Ectodermal cell (in vitro differentiated cells): ENCODE measurements at regions not wholly inside any gene's neighbourhood (a gene's known extent, or its start where the extent isn't known, plus 50 kb on each side); places are given as distances from the start of the nearest gene placed in this dataset.
"Not testable (repeated sequence)": the region's sequence is repeated elsewhere in the genome, so short reads cannot be mapped to it uniquely, and the experiment has no call there.

Source experiments
- H3K27ac ChIP-seq: 2 replicates; pipeline ENCODE4 v1.7.0; 2013; ENCODE audit warnings: mild to moderate bottlenecking, low read depth, low read length; ENCODE audit not compliant: insufficient read depth, poor library complexity, severe bottlenecking
- H3K27me3 ChIP-seq: 2 replicates; pipeline ENCODE4 v1.7.0; 2013; ENCODE audit warnings: mild to moderate bottlenecking, low read length; ENCODE audit not compliant: insufficient read depth, control insufficient read depth, poor library complexity, severe bottlenecking
- H3K36me3 ChIP-seq: one replicate; pipeline ENCODE4 v1.7.0; 2013; ENCODE audit warnings: low read length; ENCODE audit not compliant: control insufficient read depth, insufficient read depth
- H3K4me1 ChIP-seq: one replicate; pipeline ENCODE4 v1.7.0; 2013; ENCODE audit warnings: low read length; ENCODE audit not compliant: control insufficient read depth, insufficient read depth
- H3K4me3 ChIP-seq: 2 replicates; pipeline ENCODE4 v1.7.0; 2013; ENCODE audit warnings: low read depth, low read length, control low read depth; ENCODE audit not compliant: insufficient read depth
- H3K9me3 ChIP-seq: 2 replicates; pipeline ENCODE4 v1.7.0; 2013; ENCODE audit warnings: mild to moderate bottlenecking, low read length, moderate library complexity; ENCODE audit not compliant: control insufficient read depth
- WGBS, 2 experiments: methylation state at CpG; one replicate each; pipeline ENCODE4 v1.1.7; 2013; ENCODE audit warnings: missing lambda C conversion rate in 2 of 2; 5-methylcytosine and 5-hydroxymethylcytosine counted together

DNA sequence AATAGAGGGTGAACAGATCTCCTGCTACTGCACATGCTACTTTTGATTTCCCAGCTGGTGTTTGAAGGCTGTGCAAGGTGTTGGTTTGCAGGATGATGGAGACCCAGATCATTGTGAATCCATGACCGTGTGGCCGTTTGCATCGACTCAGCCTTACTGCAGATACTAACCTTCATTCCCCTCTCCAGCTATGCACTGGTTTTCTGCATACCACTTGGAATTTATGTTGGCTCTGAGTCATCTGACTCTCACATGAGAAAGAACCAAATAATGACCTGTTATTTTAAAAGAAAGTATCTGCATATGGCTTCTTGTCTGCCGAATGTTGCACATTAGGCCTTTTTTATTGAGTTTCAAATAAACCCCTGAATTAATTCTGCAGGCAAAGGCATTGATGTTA, 221.7 kb upstream of the PRKX start:
- H3K36me3 ChIP-seq, H3K4me3 ChIP-seq, H3K27ac ChIP-seq, H3K4me1 ChIP-seq, H3K27me3 ChIP-seq, H3K9me3 ChIP-seq: not testable (repeated sequence)
- WGBS, 2 experiments: no CpG with 5 or more reads among the region's 4 CpGs

DNA sequence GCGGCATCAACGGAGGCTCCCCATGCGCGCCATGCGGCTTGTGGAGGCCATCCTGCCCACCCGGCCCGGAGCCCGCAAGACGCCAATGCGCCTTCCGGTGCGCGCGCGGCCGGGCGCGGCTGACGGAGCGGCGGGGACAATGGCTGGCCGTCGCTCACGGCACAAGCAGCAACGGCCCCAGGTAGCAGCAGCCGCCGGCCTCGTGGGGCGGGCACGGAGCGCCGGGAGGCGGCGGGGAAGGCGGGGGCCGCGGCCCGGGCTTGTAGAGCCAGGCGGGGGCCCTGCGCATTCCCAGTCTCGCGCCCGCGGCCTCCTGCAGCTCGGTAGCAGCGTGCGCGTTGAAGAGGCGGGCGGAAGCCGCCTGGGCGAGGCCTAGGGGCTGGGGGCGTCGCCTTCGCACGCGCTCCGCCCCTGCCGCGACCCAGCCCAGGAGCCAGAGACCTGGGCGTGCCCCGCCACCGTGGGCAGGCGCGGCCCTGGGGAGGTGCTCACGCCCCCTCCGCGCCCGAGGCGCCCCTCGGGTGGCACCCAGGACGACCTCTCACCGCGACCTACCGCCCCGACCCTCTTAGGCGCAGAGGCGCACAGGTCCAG, 207.1 kb upstream of the PRKX start:
- no CpG with 5 or more reads among the region's 78 CpGs for WGBS, 2 experiments
- not testable (repeated sequence) for H3K27ac ChIP-seq, H3K9me3 ChIP-seq, H3K36me3 ChIP-seq, H3K4me1 ChIP-seq, H3K4me3 ChIP-seq, H3K27me3 ChIP-seq

DNA sequence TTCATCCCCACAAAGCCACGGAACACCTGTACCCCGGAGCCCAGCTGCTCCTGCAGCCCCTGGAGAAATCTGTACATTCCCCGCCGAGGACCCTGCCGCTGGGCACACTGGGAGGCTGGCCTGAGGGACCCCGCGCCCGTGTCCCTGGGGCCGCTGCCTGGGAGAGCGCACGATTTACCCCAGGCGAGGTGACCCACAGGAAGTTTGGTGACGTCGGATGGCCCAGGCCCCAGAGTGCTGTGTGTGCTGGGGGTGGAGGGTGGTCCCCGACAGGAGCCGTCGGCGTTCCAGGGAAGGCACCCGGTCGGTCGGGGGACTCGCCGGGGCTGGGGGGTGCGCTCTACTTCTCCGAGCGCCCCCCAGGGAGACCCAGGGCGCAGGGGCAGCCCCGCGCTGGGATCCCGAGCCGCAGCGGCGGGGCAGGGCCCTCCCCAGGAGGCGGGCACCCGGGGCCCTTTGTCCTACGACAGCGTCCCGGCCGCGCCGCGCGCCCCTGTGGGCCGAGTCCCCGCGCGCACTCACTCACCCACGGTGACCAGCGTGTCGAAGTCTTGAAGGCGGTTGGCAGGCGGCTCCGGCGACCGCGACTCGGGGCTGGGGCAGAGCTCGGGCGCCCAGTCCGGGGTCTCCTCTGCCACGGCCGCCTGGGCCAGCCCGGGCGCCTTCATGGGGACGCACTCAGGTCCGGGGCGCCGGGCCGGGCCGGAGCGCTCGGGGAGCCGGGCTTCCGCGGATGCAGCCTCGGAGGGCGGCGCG, 206.4 kb upstream of the PRKX start:
- H3K27ac ChIP-seq, H3K27me3 ChIP-seq, H3K4me1 ChIP-seq, H3K4me3 ChIP-seq, H3K36me3 ChIP-seq, H3K9me3 ChIP-seq: not testable (repeated sequence)
- WGBS, 2 experiments: no CpG with 5 or more reads among the region's 79 CpGs

DNA sequence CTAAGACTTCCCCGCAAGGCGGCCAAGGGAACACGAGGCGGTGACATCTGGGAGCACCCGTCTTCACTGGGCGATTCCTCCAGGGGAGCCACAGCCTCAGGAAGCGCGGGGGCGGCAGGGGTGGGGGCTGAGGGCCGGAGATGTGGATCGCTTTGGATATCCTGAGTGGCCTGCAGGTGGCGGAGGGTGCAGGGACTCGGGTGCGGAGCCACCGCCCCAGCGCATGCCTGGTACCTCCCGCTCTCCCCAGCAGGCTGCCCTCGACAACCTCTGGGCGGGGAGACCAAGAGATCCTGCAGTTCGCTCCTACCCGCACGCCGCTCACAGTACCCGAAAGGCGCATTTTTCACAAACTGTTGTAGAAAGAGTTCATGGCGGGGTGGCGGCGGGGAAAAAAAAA, 201.4 kb upstream of the PRKX start:
- not testable (repeated sequence) for H3K36me3 ChIP-seq, H3K4me3 ChIP-seq, H3K27ac ChIP-seq, H3K4me1 ChIP-seq, H3K9me3 ChIP-seq, H3K27me3 ChIP-seq
- no CpG with 5 or more reads among the region's 28 CpGs for WGBS, 2 experiments

DNA sequence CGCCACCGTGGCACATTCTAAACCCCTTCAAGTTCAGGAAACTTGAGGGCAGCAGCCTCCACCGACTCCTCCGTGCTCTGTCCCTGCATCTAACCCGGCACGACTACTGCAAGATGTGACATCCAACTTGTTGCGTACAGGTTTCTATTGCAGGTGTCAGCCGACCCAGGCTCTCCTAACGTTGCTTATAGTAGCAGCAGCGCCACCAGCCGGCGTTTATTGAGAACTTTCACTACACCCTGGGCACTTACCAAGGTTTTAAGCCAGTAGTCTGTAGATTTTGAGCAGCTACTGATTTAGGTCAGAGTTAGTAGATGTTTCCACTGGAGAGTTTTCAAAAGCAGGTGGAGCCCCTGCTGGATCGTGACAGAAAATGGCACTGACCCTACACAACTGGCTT, 200.6 kb upstream of the PRKX start:
- H3K27ac ChIP-seq, H3K4me3 ChIP-seq, H3K36me3 ChIP-seq, H3K9me3 ChIP-seq, H3K27me3 ChIP-seq, H3K4me1 ChIP-seq: not testable (repeated sequence)
- no CpG with 5 or more reads among the region's 13 CpGs for WGBS, 2 experiments

DNA sequence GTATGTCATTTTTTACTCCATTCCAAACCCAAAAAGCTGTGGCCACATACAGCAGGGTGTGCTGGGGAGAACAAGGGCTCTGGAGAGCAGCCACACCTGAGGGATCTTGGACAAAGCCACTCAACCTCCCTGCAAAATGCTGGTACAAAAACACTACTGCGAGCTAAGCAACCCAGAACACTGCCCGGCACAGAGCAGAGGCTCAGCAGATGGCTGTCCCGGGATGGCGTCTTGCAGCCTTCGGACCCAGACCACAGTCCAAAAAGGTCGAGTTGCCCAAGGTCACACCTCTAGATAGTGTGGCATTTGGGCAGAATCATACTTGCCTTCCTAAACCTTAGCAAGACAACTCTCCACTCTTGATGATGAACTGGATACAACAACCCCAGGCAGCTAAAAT, 197.6 kb upstream of the PRKX start:
- WGBS, 2 experiments: no CpG with 5 or more reads among the region's 6 CpGs
- H3K9me3 ChIP-seq, H3K36me3 ChIP-seq, H3K27ac ChIP-seq, H3K4me3 ChIP-seq, H3K27me3 ChIP-seq, H3K4me1 ChIP-seq: not testable (repeated sequence)

DNA sequence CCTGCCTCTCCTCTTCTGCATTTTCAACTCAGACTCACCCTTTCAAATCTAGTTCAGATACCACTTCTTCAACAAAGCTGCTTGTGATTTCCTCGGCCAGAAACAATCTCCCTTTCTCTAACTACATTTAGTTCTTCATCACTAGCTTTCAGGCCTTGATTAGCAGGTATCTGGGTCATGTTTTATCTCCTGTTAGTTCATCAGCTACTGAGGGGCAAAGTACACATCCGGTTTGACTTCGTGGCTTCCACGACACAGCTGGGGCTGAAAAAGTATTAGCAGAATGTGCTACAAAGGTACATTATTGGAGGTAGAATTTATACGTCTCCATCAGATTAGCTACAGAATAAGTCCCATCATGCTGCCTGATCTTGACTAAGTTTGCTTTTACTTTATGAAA, 197.2 kb upstream of the PRKX start:
- not testable (repeated sequence) for H3K9me3 ChIP-seq, H3K27ac ChIP-seq, H3K36me3 ChIP-seq, H3K4me3 ChIP-seq, H3K27me3 ChIP-seq, H3K4me1 ChIP-seq
- WGBS, 2 experiments: no CpG with 5 or more reads among the region's 5 CpGs

DNA sequence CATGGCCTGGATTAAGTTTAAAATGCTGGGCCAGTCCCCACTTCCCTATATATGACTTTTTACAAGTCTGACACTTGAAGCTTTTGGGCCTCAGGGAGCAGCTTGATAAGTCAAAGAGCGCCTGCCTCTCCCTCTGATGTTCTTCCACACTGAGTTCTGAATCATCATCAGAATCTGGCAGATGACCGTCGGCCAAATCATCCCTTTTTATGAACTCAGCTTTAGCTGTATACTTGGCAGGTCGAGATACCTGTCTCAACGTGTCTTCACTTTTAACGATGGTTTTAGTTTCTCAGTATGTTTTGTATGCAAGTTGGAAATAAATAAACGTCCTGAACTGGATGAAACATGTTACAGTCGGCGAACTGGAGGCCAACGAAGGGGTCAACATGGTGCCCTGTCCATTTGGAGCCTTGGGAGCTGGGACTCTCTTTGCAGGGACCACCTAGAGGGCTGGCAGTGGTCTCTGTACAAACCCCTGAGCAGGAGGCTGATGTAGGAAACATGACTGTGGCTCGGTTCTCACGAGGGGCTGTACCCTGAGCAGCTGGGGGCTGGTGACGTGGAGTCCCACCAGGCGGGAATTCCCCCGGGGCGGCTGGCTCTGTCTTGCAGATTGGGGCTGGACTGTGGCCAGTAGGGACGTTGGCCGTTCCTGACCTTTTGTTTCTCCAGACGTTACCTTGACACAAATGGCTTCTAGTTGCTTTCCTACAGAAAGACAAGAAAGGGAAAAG, 192.2 kb upstream of the PRKX start:
- H3K36me3 ChIP-seq, H3K4me3 ChIP-seq, H3K9me3 ChIP-seq, H3K4me1 ChIP-seq, H3K27ac ChIP-seq, H3K27me3 ChIP-seq: not testable (repeated sequence)
- WGBS, 2 experiments: 100% methylated on average over 1 of the region's 19 CpGs

DNA sequence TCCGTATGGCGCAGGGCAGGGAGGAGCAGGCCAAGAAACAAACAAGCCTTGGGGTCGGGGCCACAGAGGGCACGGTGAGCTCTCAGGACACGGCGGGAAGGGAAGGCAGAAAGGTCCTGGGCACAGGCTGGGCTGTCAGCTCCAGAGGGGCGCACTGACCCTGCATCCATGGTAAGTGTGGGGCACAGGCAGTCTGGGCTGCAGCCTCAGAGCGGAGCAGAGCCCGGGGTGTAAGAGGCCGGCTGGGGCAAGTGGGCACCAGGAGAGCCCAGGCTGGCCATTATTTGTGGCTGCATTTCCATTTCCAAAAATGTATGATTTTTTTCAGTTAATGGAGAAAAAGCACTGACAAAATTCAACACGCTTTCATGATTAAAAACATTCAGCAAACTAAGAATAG, 188.8 kb upstream of the PRKX start:
- H3K4me1 ChIP-seq, H3K36me3 ChIP-seq, H3K27me3 ChIP-seq, H3K9me3 ChIP-seq, H3K27ac ChIP-seq, H3K4me3 ChIP-seq: not testable (repeated sequence)
- WGBS, 2 experiments: 80% methylated on average over 1 of the region's 11 CpGs; no CpG with 5 or more reads in 1 of the 2 experiments

DNA sequence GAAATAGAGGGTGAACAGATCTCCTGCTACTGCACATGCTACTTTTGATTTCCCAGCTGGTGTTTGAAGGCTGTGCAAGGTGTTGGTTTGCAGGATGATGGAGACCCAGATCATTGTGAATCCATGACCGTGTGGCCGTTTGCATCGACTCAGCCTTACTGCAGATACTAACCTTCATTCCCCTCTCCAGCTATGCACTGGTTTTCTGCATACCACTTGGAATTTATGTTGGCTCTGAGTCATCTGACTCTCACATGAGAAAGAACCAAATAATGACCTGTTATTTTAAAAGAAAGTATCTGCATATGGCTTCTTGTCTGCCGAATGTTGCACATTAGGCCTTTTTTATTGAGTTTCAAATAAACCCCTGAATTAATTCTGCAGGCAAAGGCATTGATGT, 183.3 kb upstream of the PRKX start:
- not testable (repeated sequence) for H3K4me3 ChIP-seq, H3K27me3 ChIP-seq, H3K4me1 ChIP-seq, H3K27ac ChIP-seq, H3K9me3 ChIP-seq, H3K36me3 ChIP-seq
- WGBS, 2 experiments: no CpG with 5 or more reads among the region's 4 CpGs
